K562 (cell line): ENCODE measurements at regions not wholly inside any gene's neighbourhood (a gene's known extent, or its start where the extent isn't known, plus 50 kb on each side); places are given as distances from the start of the nearest gene placed in this dataset.

Experiments used
- ATAC-seq: fragments of 200-7000 bp; cut with Tn5 transposase; 3 replicates; pipeline ENCODE4 v1.9.1; 2020; ENCODE audit warnings: moderate library complexity
- BruUV-seq: library from RNA; stranded (reverse); fragments of 400-500 nt; replicated peaks from 2 replicates; lab custom pipeline; 2021; lab: Mats Ljungman, UMichigan
- CTCF ChIA-PET: fragments of 300-600 bp; formaldehyde crosslinking; extraction: SDS; loops from one replicate; lab custom pipeline; 2021; ENCODE audit warnings: low intra/inter-chr PET ratio; lab: Yijun Ruan, JAX
- POLR2A ChIA-PET: fragments of 300-600, 350-650 bp; sonication (Branson Sonifier 250); formaldehyde crosslinking; extraction: SDS; loops from one replicate; lab custom pipeline; 2021; ENCODE audit warnings: antibody characterized with exemption, inconsistent platforms; lab: Yijun Ruan, JAX
- DNase-seq, 4 experiments: peaks; one replicate each; pipeline versions ENCODE4 v3.0.0 to v3.0.0-alpha.2; 2011 to 2018; ENCODE audit warnings: low spot score in 3 of 4, mixed read lengths in 3 of 4; ENCODE audit errors: extremely low read depth in 1 of 4
- FAIRE-seq: peaks from 2 replicates; lab custom pipeline; 2011; peaks lifted over from hg19 to GRCh38; lab: Jason Lieb, UNC
- H2AFZ ChIP-seq: 2 replicates; pipeline ENCODE4 v1.6.0; 2011; ENCODE audit warnings: low read depth, low read length, control low read depth, inconsistent platforms
- H3K27ac ChIP-seq: fragments of 200-600 bp; 3 replicates; pipeline ENCODE4 v1.8.0; 2011; ENCODE audit warnings: low read depth, mild to moderate bottlenecking, control low read depth, inconsistent platforms, low read length, moderate library complexity, mixed read lengths; ENCODE audit errors: extremely low read depth
- H3K27me3 ChIP-seq, 2 experiments: fragments of 300-600 bp in 1 of 2; 2 replicates in 1 of 2; 3 replicates in 1 of 2; pipeline versions ENCODE4 v1.6.0 to v1.8.0; 2011; ENCODE audit warnings: inconsistent platforms in 2 of 2, low read length in 2 of 2, mild to moderate bottlenecking in 1 of 2, mixed read lengths in 1 of 2, moderate library complexity in 1 of 2; ENCODE audit not compliant: control insufficient read depth in 2 of 2, insufficient read depth in 2 of 2
- H3K36me3 ChIP-seq: fragments of 300-600 bp; 3 replicates; pipeline ENCODE4 v1.8.0; 2011; ENCODE audit warnings: mild to moderate bottlenecking, low read length, inconsistent platforms; ENCODE audit not compliant: control insufficient read depth, insufficient read depth
- H3K4me1 ChIP-seq, 2 experiments: fragments of 200-600 bp in 1 of 2; replicated peaks in 1 of 2; 2 replicates in 1 of 2; 3 replicates in 1 of 2; pipeline versions ENCODE4 v1.5.1 to v1.8.0; 2011; ENCODE audit warnings: inconsistent platforms in 2 of 2, low read length in 2 of 2, mild to moderate bottlenecking in 1 of 2, mixed read lengths in 1 of 2, moderate library complexity in 1 of 2; ENCODE audit not compliant: control insufficient read depth in 2 of 2, insufficient read depth in 2 of 2
- H3K4me2 ChIP-seq: 2 replicates; pipeline ENCODE4 v1.6.1; 2011; ENCODE audit warnings: low read length, control low read depth, inconsistent platforms, mixed read lengths; ENCODE audit not compliant: insufficient read depth
- H3K4me3 ChIP-seq: fragments of 200-600 bp; sonication (generic), shearing (Covaris generic); 2 replicates; pipeline ENCODE4 v1.5.1; 2016; ENCODE audit warnings: control low read depth, inconsistent platforms
- H3K79me2 ChIP-seq: fragments of 200-600 bp; 3 replicates; pipeline ENCODE4 v1.8.0; 2011; ENCODE audit warnings: low read length, inconsistent platforms; ENCODE audit not compliant: control insufficient read depth, insufficient read depth
- H3K9ac ChIP-seq, 2 experiments: 2 replicates each; pipeline versions ENCODE4 v1.6.0 to v1.6.1; 2011; ENCODE audit warnings: low read depth in 2 of 2, low read length in 2 of 2, control low read depth in 1 of 2, inconsistent platforms in 1 of 2, mild to moderate bottlenecking in 1 of 2, mixed read lengths in 1 of 2; ENCODE audit not compliant: insufficient read depth in 1 of 2
- H3K9me1 ChIP-seq: one replicate; pipeline ENCODE4 v1.6.0; 2011; ENCODE audit warnings: inconsistent platforms, mild to moderate bottlenecking, low read length, moderate library complexity; ENCODE audit not compliant: control insufficient read depth, insufficient read depth
- H3K9me3 ChIP-seq: replicated peaks from 2 replicates; pipeline ENCODE4 v1.5.1; 2011; ENCODE audit warnings: low read depth, low read length, inconsistent platforms; ENCODE audit not compliant: control insufficient read depth, insufficient read depth
- H4K20me1 ChIP-seq: replicated peaks from 2 replicates; pipeline ENCODE4 v1.6.1; 2011; ENCODE audit warnings: low read length, inconsistent platforms, mixed read lengths; ENCODE audit not compliant: control insufficient read depth, insufficient read depth
- DMBX1 ChIP-seq: fragments of 250-450 bp; sonication (Bioruptor Pico); IDR thresholded peaks from 2 replicates; pipeline ENCODE4 v1.8.0; 2022; ENCODE audit warnings: inconsistent platforms, mild to moderate bottlenecking, moderate library complexity, borderline replicate concordance
- RAD21 ChIP-seq, 2 experiments: fragments of 250-450 bp in 1 of 2; fragments of 450-650 bp in 1 of 2; sonication (Bioruptor Pico) in 1 of 2; formaldehyde crosslinking in 1 of 2; IDR thresholded peaks in 1 of 2; conservative IDR thresholded peaks in 1 of 2; 2 replicates each; pipeline versions ENCODE4 v1.4.0 to v1.8.0; 2020 to 2022; ENCODE audit warnings: mild to moderate bottlenecking in 2 of 2, moderate library complexity in 1 of 2
- USF2 ChIP-seq: sonication (generic); formaldehyde crosslinking; IDR thresholded peaks from 2 replicates; pipeline ENCODE4 v1.5.0; 2020; ENCODE audit warnings: missing genetic modification reagents
- ZNF785 ChIP-seq: fragments of 250-450 bp; sonication (Bioruptor Pico); IDR thresholded peaks from 2 replicates; pipeline ENCODE4 v1.4.0; 2020; ENCODE audit warnings: mild to moderate bottlenecking
- WGBS: fragments of 100-300 bp; shearing (Covaris generic); methylation state at CpG from one replicate; pipeline ENCODE4 v1.1.6; 2016; ENCODE audit warnings: low coverage, mixed read lengths; ENCODE audit not compliant: insufficient coverage; ENCODE audit errors: missing lambda C conversion rate; 5-methylcytosine and 5-hydroxymethylcytosine counted together
- in situ Hi-C: fragments of 300-500 bp; cut with MboI; formaldehyde crosslinking; loops from 4 replicates; pipeline ENCODE4 v1.15.0; 2018; ENCODE audit warnings: inconsistent platforms, mixed read lengths
- intact Hi-C: fragments of 100-400 bp; cut with micrococcal nuclease; formaldehyde crosslinking; loops from 2 replicates; pipeline ENCODE4 v1.14.2; 2022

GRCh38 chr6:87908978-87909811, 138.4 kb upstream of the SPACA1 start:
- Histone ChIP-seq H3K9me3 (no peaks in the 10 kb centered on the region), H3K4me3 (no peak overlapping the region), H3K4me2 (no peak overlapping the region), H3K9me1 (no peaks in the 10 kb centered on the region), H2AFZ (no peak overlapping the region), H3K4me1 (no peaks in the 10 kb centered on the region), H3K36me3 (no peaks in the 10 kb centered on the region), H3K27me3 (no peaks in the 10 kb centered on the region; a peak in 2 of 5 replicates), H3K79me2 (no peaks in the 10 kb centered on the region), H4K20me1 (no peaks in the 10 kb centered on the region), H3K9ac (no peak overlapping the region), H3K27ac (no peak overlapping the region)
- TF ChIP-seq USF2 (CRISPR knock-in tag) (no peak), DMBX1 (CRISPR knock-in tag) (no peak), RAD21 (CRISPR knock-in tag; conservative IDR thresholded peaks at IDR 0.05 in 1 of 2, IDR thresholded peaks at IDR 0.05 in 1 of 2) (no peak), ZNF785 (CRISPR knock-in tag) (no peak)
- BruUV-seq = no TSS peak
- no peak for DNase-seq
- in situ Hi-C loops = no loop called here
- ChIA-PET CTCF (no interaction called here), POLR2A (interaction anchor here (1.0 to 1.1 kb wide), 2 partner anchors 18 to 36 kb away, joined by 3 to 4 read pairs; no protein-coding TSS in a partner anchor)
- intact Hi-C loops = no loop called here
- no peak for FAIRE-seq
- no peak for ATAC-seq
- WGBS = 2% methylated on average over 6 of the region's 6 CpGs
